NT2/D1 (cell line): ENCODE measurements at regions not wholly inside any gene's neighbourhood (a gene's known extent, or its start where the extent isn't known, plus 50 kb on each side); places are given as distances from the start of the nearest gene placed in this dataset.

ENCODE experiments used
- SUZ12 ChIP-seq: IDR thresholded peaks from 2 replicates; pipeline ENCODE4 v1.6.1; 2011; ENCODE audit not compliant: insufficient read length, insufficient read depth; ENCODE audit errors: extremely low read depth
- ZNF274 ChIP-seq: IDR thresholded peaks from 2 replicates; pipeline ENCODE4 v1.6.1; 2011; ENCODE audit warnings: mild to moderate bottlenecking, low read depth, low read length

- TF ChIP-seq SUZ12 (no peak), ZNF274 (no peak)
Measured at GRCh38 chr10:4108693-4109092, 323.7 kb upstream of the KLF6 start.
